Suprapubic skin (tissue), 4 donors: ENCODE measurements at regions not wholly inside any gene's neighbourhood (a gene's known extent, or its start where the extent isn't known, plus 50 kb on each side); places are given as distances from the start of the nearest gene placed in this dataset.

Source experiments
- EP300 ChIP-seq: sonication (generic); formaldehyde crosslinking; IDR thresholded peaks from one replicate; pipeline ENCODE4 v1.6.1; 2017; ENCODE audit warnings: antibody characterized with exemption
- POLR2A ChIP-seq, 2 donors: fragments of 450-650 bp; IDR thresholded peaks; one replicate each; pipeline ENCODE4 v1.6.1; 2017; ENCODE audit warnings: antibody characterized with exemption in 2 of 2, mild to moderate bottlenecking in 2 of 2, moderate library complexity in 2 of 2
- POLR2AphosphoS5 ChIP-seq, 3 donors: sonication (generic); formaldehyde crosslinking; IDR thresholded peaks; one replicate each; pipeline ENCODE4 v1.6.1; 2017; ENCODE audit warnings: antibody characterized with exemption in 3 of 3
- TF ChIP-seq, protein P1 (sequence below), 2 donors: fragments of 200-600 bp in 1 of 2; fragments of 450-650 bp in 1 of 2; sonication (generic) in 1 of 2; IDR thresholded peaks; one replicate each; pipeline ENCODE4 v1.5.1; 2016 to 2019; ENCODE audit warnings: antibody characterized with exemption in 2 of 2, mild to moderate bottlenecking in 1 of 2, moderate library complexity in 1 of 2

DNA sequence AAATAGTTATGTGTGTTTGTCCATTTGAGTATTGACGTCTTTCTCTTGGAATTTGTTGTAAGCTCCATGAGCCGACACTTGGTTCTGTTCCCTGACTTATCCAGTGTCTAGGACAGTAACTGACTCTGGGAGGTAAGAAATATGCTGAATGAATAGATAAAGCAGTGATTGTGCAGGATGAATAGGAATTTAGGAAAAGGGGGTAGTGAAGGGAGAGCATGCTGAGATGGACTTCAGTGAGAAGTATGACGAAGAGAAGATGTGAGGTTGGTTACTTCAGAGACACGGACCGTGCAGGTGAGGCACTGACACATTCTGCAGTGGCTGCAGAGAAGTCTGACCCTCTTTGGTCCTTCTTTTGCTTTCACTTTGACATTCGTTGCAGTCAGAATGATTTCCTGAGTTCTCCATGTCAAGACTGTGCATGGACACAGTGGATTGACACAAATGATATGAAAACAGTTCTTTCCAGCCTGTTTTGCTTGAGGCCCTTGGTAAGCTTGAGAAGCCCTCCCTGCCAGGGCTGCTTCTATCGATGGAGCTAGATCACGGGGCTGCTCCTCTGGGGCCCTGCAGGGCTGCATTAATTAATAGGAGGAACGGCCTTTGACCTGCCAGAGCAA is 261.5 kb upstream of the SORCS1 start:
- TF ChIP-seq, protein P1, sequence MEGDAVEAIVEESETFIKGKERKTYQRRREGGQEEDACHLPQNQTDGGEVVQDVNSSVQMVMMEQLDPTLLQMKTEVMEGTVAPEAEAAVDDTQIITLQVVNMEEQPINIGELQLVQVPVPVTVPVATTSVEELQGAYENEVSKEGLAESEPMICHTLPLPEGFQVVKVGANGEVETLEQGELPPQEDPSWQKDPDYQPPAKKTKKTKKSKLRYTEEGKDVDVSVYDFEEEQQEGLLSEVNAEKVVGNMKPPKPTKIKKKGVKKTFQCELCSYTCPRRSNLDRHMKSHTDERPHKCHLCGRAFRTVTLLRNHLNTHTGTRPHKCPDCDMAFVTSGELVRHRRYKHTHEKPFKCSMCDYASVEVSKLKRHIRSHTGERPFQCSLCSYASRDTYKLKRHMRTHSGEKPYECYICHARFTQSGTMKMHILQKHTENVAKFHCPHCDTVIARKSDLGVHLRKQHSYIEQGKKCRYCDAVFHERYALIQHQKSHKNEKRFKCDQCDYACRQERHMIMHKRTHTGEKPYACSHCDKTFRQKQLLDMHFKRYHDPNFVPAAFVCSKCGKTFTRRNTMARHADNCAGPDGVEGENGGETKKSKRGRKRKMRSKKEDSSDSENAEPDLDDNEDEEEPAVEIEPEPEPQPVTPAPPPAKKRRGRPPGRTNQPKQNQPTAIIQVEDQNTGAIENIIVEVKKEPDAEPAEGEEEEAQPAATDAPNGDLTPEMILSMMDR (IDR thresholded peaks at IDR 0.05): no peak
- TF ChIP-seq POLR2A (IDR thresholded peaks at IDR 0.05) (no peak), EP300 (no peak), POLR2AphosphoS5 (IDR thresholded peaks at IDR 0.05) (no peak)
